ENCODE measurements at regions not wholly inside any gene's neighbourhood (a gene's known extent, or its start where the extent isn't known, plus 50 kb on each side); places are given as distances from the start of the nearest gene placed in this dataset.

- TF ChIP-seq CTCF (IDR thresholded peaks at IDR 0.05; ENCODE audit: low read depth, low read length), result no peak
- no peak for TF ChIP-seq MAX (IDR thresholded peaks at IDR 0.05; ENCODE audit: low read depth, low read length)
- no peak for TF ChIP-seq MYC (IDR thresholded peaks at IDR 0.05; ENCODE audit: low read depth, low read length)
- TF ChIP-seq POLR2A (IDR thresholded peaks at IDR 0.05; ENCODE audit: extremely low read depth, insufficient read length), result no peak
- no peak for DNase-seq (ENCODE audit: low read depth)
- no peak overlapping the region for H3K4me3 ChIP-seq (ENCODE audit: low read depth, low read length)
Measured at GRCh38 chr6:91786474-91787184, 1199.8 kb upstream of the MAP3K7 start.

GRCh38 chr6:91782802-91783201 lies 1195.9 kb upstream of the MAP3K7 start:
- TF ChIP-seq MYC (IDR thresholded peaks at IDR 0.05; ENCODE audit: low read depth, low read length) (no peak), CTCF (IDR thresholded peaks at IDR 0.05; ENCODE audit: low read depth, low read length) (no peak), POLR2A (IDR thresholded peaks at IDR 0.05; ENCODE audit: extremely low read depth, insufficient read length) (no peak)
- DNase-seq (ENCODE audit: low read depth), result no peak
- no peak overlapping the region for H3K4me3 ChIP-seq (ENCODE audit: low read depth, low read length)

GRCh38 chr6:91781946-91782345 lies 1195.1 kb upstream of the MAP3K7 start:
- H3K4me3 ChIP-seq (ENCODE audit: low read depth, low read length), result no peak overlapping the region
- TF ChIP-seq MAX (IDR thresholded peaks at IDR 0.05; ENCODE audit: low read depth, low read length) (no peak), POLR2A (IDR thresholded peaks at IDR 0.05; ENCODE audit: extremely low read depth, insufficient read length) (no peak), MYC (IDR thresholded peaks at IDR 0.05; ENCODE audit: low read depth, low read length) (no peak), CTCF (IDR thresholded peaks at IDR 0.05; ENCODE audit: low read depth, low read length) (no peak)
- no peak for DNase-seq (ENCODE audit: low read depth)

GRCh38 chr6:91780270-91780669 lies 1193.4 kb upstream of the MAP3K7 start:
- TF ChIP-seq POLR2A (IDR thresholded peaks at IDR 0.05; ENCODE audit: extremely low read depth, insufficient read length), result no peak
- TF ChIP-seq MYC (IDR thresholded peaks at IDR 0.05; ENCODE audit: low read depth, low read length), result no peak
- DNase-seq (ENCODE audit: low read depth), result no peak
- H3K4me3 ChIP-seq (ENCODE audit: low read depth, low read length), result no peak overlapping the region

- no peak overlapping the region for H3K4me3 ChIP-seq (ENCODE audit: low read depth, low read length)
- TF ChIP-seq CTCF (IDR thresholded peaks at IDR 0.05; ENCODE audit: low read depth, low read length), result no peak
- no peak for TF ChIP-seq MAX (IDR thresholded peaks at IDR 0.05; ENCODE audit: low read depth, low read length)
- TF ChIP-seq MYC (IDR thresholded peaks at IDR 0.05; ENCODE audit: low read depth, low read length), result no peak
- TF ChIP-seq POLR2A (IDR thresholded peaks at IDR 0.05; ENCODE audit: extremely low read depth, insufficient read length), result no peak
- no peak for DNase-seq (ENCODE audit: low read depth)
Measured at GRCh38 chr6:91761621-91762020, 1174.7 kb upstream of the MAP3K7 start.

- DNase-seq (ENCODE audit: low read depth), result no peak
- TF ChIP-seq MYC (IDR thresholded peaks at IDR 0.05; ENCODE audit: low read depth, low read length) (no peak), POLR2A (IDR thresholded peaks at IDR 0.05; ENCODE audit: extremely low read depth, insufficient read length) (no peak), MAX (IDR thresholded peaks at IDR 0.05; ENCODE audit: low read depth, low read length) (no peak), CTCF (IDR thresholded peaks at IDR 0.05; ENCODE audit: low read depth, low read length) (no peak)
- no peak overlapping the region for H3K4me3 ChIP-seq (ENCODE audit: low read depth, low read length)
Measured at GRCh38 chr6:91754691-91755090, 1167.8 kb upstream of the MAP3K7 start.
